HUES48 (cell line): ENCODE measurements at regions not wholly inside any gene's neighbourhood (a gene's known extent, or its start where the extent isn't known, plus 50 kb on each side); places are given as distances from the start of the nearest gene placed in this dataset.

Source experiments
- H3K27ac ChIP-seq: one replicate; pipeline ENCODE4 v1.7.0; 2013; ENCODE audit warnings: low read depth, low read length, inconsistent platforms
- H3K27me3 ChIP-seq: 2 replicates; pipeline ENCODE4 v1.6.1; 2013; ENCODE audit warnings: mild to moderate bottlenecking, low read length; ENCODE audit not compliant: control insufficient read depth, insufficient read depth
- H3K36me3 ChIP-seq: 2 replicates; pipeline ENCODE4 v1.6.1; 2013; ENCODE audit warnings: low read length; ENCODE audit not compliant: control insufficient read depth, insufficient read depth
- H3K4me1 ChIP-seq: 2 replicates; pipeline ENCODE4 v1.6.1; 2013; ENCODE audit warnings: mild to moderate bottlenecking, low read length; ENCODE audit not compliant: control insufficient read depth, insufficient read depth
- H3K4me3 ChIP-seq: 2 replicates; pipeline ENCODE4 v1.5.1; 2013; ENCODE audit warnings: mild to moderate bottlenecking, low read depth, low read length
- H3K9ac ChIP-seq: 2 replicates; pipeline ENCODE4 v1.6.1; 2013; ENCODE audit warnings: mild to moderate bottlenecking, low read depth, low read length, moderate library complexity
- H3K9me3 ChIP-seq: 2 replicates; pipeline ENCODE4 v1.6.1; 2013; ENCODE audit warnings: low read length; ENCODE audit not compliant: control insufficient read depth, insufficient read depth

DNA sequence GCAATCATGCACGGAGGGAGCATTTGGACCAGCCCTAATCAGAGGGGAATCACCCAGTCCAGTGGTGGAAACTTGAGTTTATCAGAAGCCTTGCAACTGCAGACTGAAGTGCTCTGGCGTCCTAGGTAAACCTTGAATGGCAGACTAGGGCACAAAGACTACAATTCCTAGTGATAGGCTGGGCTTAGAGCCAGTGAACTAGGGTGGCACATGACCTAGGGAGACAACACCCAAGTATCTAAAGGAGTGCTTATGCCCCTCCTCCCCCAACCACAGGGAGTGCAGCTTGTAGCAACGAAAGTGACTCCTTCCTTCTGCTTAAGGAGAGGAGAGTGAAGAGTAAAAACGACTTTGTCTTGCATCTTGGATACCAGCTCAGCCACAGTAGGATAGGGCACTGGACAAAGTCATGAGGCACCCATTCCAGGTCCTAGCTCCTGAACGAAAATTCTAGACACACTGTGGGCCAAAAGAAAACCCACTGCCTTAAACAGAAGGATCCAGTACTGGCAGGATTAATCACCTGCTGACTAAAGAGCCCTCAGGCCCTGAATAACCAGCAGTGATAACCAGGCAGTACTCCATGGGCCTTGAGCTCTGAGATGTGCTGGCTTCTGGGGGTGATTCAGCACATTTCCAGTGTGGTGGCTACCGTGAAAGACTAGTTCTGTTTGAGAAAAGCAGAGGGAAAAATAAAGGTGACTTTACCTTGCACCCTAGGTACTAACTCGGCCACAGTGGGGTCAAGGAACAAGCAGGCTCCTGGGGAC is 58.7 kb upstream of the STARD8 start:
- no peaks in the 10 kb centered on the region for H3K27me3 ChIP-seq
- no peaks in the 10 kb centered on the region for H3K4me1 ChIP-seq
- H3K36me3 ChIP-seq, result no peaks in the 10 kb centered on the region
- H3K27ac ChIP-seq, result no peak overlapping the region
- H3K4me3 ChIP-seq, result no peak overlapping the region
- no peak overlapping the region for H3K9ac ChIP-seq
- peaks cover 35% of the 10 kb centered on the region for H3K9me3 ChIP-seq

DNA sequence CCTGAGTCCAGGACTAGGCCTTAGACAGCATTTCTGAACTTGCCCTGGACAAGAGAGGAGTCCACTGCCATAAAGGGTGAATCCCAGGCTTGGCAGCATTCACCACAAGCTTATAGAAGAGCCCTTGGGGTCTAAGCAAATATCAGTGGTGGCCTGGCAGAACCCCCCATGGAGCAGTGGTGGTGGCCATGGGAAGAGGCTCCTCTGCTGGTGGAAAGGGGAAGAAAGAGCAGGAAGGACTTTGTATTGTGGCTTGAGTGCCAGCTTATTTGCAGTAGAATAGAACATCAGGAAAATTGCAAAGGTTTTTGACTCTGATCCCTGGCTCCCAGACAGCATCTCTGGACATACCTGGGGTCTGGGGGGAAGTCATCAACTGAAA is 58.1 kb upstream of the STARD8 start:
- no peaks in the 10 kb centered on the region for H3K36me3 ChIP-seq
- H3K4me3 ChIP-seq, result no peak overlapping the region
- peaks cover 32% of the 10 kb centered on the region for H3K9me3 ChIP-seq
- H3K27ac ChIP-seq, result no peak overlapping the region
- no peak overlapping the region for H3K9ac ChIP-seq
- H3K4me1 ChIP-seq, result no peaks in the 10 kb centered on the region
- H3K27me3 ChIP-seq, result no peaks in the 10 kb centered on the region

DNA sequence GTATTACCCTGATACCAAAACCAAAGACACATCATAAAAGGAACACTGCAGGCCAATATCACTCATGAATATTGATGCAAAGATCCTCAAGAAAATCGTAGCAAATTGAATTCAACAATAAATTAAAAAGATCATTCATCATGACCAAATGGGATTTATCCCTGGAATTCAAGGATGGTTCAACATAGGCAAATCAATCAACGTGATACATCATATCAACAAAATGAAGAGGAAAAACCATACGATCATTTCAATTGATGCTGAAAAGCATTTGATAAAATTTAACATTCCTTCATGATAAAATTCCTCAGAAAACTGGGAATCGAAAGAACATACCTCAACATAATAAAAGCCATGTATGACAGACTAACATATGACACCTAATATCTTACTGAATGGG is 52.7 kb upstream of the STARD8 start:
- no peak overlapping the region for H3K4me3 ChIP-seq
- no peaks in the 10 kb centered on the region for H3K27me3 ChIP-seq
- H3K9ac ChIP-seq, result no peak overlapping the region
- no peaks in the 10 kb centered on the region for H3K4me1 ChIP-seq
- peaks cover 43% of the 10 kb centered on the region for H3K9me3 ChIP-seq
- no peak overlapping the region for H3K27ac ChIP-seq
- no peaks in the 10 kb centered on the region for H3K36me3 ChIP-seq

DNA sequence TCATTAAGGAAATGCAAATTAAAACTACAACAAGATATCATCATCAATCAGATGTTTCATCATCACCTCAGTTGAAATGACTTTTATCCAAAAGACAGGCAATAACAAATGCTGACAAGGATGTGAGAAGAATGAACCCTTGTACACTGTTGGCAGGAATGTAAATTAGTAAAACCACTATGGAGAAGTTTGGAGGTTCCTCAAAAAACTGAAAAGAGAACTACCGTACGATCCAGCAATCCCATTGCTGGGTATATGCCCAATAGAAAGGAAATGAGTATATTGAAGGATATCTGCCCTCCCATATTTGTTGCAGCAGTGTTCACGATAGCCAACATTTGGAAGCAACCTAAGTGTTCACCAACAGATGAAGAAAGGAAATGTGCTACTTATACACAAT is 50.6 kb upstream of the STARD8 start:
- no peaks in the 10 kb centered on the region for H3K27me3 ChIP-seq
- H3K4me3 ChIP-seq, result no peak overlapping the region
- no peaks in the 10 kb centered on the region for H3K36me3 ChIP-seq
- peaks cover 53% of the 10 kb centered on the region for H3K9me3 ChIP-seq
- no peak overlapping the region for H3K9ac ChIP-seq
- no peak overlapping the region for H3K27ac ChIP-seq
- no peaks in the 10 kb centered on the region for H3K4me1 ChIP-seq
